Bronchial epithelial cell (primary cell): ENCODE measurements at regions not wholly inside any gene's neighbourhood (a gene's known extent, or its start where the extent isn't known, plus 50 kb on each side); places are given as distances from the start of the nearest gene placed in this dataset.
"Not testable (repeated sequence)": the region's sequence is repeated elsewhere in the genome, so short reads cannot be mapped to it uniquely, and the experiment has no call there.

Experiments
- DNase-seq: peaks from one replicate; pipeline ENCODE4 v3.0.0-alpha.2; 2010; ENCODE audit warnings: low read depth
- FAIRE-seq: peaks from 2 replicates; lab custom pipeline; 2011; peaks lifted over from hg19 to GRCh38; lab: Jason Lieb, UNC
- H3K27me3 ChIP-seq: 2 replicates; pipeline ENCODE4 v1.5.1; 2011; ENCODE audit warnings: low read length; ENCODE audit not compliant: control insufficient read depth, insufficient read depth
- H3K36me3 ChIP-seq: 2 replicates; pipeline ENCODE4 v1.5.1; 2011; ENCODE audit warnings: low read length; ENCODE audit not compliant: control insufficient read depth, insufficient read depth
- H3K4me3 ChIP-seq: 2 replicates; pipeline ENCODE4 v1.5.1; 2011; ENCODE audit warnings: mild to moderate bottlenecking, low read depth, low read length, control low read depth
- TF ChIP-seq, protein P1 (sequence below): IDR thresholded peaks from 2 replicates; pipeline ENCODE4 v1.5.1; 2011; ENCODE audit warnings: mild to moderate bottlenecking, moderate library complexity, low read length, control low read depth, inconsistent platforms; ENCODE audit not compliant: insufficient read depth, severe bottlenecking

DNA sequence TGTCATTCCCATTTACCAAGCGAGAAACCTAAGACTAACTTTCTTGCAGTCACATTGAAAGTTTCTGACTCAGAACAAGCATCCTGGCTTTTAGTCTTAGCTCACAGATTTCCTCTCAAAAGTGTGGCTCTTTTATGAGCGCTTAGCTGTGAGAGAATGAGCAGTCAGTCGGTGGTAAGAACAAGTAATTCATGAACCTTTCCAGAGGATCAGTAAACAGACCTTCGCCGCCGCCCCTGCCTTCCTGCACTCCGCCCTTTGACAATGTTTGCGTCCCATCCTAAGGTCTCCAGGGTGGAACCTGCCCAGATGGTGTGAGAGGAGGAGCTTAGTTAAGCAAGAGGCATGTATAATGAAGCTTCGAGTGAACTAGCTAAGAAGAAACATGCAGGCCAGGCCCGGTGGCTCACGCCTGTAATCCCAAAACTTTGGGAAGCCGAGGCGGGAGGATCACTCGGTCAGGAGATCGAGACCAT, 142.4 kb downstream of the GLUL start:
- FAIRE-seq (no peak), DNase-seq (peak; percentile 44)
- H3K4me3 ChIP-seq, result no peak overlapping the region
- H3K36me3 ChIP-seq, result no peaks in the 10 kb centered on the region
- no peaks in the 10 kb centered on the region for H3K27me3 ChIP-seq
- TF ChIP-seq, protein P1, sequence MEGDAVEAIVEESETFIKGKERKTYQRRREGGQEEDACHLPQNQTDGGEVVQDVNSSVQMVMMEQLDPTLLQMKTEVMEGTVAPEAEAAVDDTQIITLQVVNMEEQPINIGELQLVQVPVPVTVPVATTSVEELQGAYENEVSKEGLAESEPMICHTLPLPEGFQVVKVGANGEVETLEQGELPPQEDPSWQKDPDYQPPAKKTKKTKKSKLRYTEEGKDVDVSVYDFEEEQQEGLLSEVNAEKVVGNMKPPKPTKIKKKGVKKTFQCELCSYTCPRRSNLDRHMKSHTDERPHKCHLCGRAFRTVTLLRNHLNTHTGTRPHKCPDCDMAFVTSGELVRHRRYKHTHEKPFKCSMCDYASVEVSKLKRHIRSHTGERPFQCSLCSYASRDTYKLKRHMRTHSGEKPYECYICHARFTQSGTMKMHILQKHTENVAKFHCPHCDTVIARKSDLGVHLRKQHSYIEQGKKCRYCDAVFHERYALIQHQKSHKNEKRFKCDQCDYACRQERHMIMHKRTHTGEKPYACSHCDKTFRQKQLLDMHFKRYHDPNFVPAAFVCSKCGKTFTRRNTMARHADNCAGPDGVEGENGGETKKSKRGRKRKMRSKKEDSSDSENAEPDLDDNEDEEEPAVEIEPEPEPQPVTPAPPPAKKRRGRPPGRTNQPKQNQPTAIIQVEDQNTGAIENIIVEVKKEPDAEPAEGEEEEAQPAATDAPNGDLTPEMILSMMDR, result no peak

DNA sequence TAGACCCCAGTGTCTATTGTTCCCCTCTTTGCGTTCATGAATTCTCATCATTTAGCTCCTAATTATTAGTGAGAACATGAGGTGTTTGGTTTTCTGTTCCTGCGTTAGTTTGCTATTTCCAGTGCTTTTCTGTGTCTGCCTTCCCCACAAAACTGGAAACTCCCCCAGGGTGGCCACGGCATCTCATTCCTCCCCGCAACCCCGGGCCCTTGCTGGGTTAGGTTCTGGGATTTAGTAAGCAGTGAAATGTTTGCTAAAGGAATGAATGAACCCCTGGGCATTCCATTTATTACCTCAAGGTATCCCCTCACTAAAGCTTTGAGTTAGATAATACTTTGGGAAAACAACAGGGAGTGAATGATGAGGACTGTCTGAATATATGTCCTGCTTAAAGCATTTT, 142.9 kb downstream of the GLUL start:
- TF ChIP-seq, protein P1, result no peak
- FAIRE-seq (no peak), DNase-seq (no peak)
- H3K4me3 ChIP-seq, result no peak overlapping the region
- H3K27me3 ChIP-seq, result no peaks in the 10 kb centered on the region
- H3K36me3 ChIP-seq, result no peaks in the 10 kb centered on the region

DNA sequence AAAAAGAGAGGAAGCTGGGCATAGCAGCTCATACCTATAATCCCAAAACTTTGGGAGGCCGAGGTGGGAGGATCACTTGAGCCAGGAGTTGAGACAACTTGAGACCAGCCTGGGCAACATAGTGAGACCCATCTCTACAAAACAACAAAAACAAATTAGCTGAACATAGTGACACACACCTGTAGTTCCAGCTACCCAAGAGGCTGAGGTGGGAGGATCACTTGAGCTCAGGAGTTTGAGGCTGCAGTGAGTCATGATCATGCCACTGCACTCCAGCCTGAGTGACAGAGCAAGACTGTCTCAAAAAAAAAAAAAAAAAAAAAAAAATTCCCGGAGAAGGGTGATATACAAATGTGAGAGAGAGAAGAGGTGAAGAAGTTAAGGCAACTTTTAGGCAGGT, 143.8 kb downstream of the GLUL start:
- not testable (repeated sequence) for H3K4me3 ChIP-seq, H3K27me3 ChIP-seq, DNase-seq, FAIRE-seq, H3K36me3 ChIP-seq

DNA sequence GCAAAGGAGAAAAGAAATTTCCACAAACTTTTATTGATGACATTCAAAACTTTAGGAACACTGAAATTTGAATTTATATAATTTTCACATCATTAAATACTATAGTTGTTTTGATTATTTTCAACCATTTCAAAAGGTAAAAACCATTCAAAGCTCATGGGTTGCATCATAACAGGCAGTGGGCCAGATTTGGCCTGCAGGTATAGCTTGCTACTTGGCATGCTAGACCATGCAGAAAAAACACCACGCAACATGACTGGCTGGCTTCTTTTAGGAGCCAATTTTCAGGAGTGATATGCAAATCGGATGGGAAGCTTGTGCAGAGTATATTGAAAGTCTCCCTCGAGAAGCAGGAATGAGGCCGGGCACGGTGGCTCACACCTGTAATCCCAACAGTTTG, 144.8 kb downstream of the GLUL start:
- H3K4me3 ChIP-seq, result no peak overlapping the region
- H3K27me3 ChIP-seq, result no peaks in the 10 kb centered on the region
- no peak for FAIRE-seq
- H3K36me3 ChIP-seq, result no peaks in the 10 kb centered on the region
- peak; percentile 62 for DNase-seq
- TF ChIP-seq, protein P1, result no peak

DNA sequence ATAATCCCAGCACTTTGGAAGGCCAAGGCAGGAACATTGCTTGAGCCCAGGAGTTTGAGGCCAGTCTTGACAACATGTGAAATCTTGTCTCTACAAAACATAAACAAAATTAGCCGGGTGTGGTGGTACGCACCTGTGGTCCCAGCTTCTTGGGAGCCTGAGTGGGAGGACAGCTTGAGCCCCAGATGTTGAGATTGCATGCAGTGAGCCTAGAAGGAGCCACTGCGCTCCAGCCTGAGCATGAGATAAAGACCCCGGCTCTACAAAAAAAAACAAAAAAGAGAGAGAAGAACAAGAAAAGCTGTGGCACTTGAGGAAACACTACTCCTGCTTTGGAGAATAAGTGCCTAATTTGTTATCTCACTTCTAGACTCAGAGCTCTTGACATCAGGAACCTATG, 146.6 kb downstream of the GLUL start:
- Histone ChIP-seq H3K4me3 (no peak overlapping the region), H3K27me3 (no peaks in the 10 kb centered on the region), H3K36me3 (no peaks in the 10 kb centered on the region)
- TF ChIP-seq, protein P1, result no peak
- FAIRE-seq, result no peak
- DNase-seq, result no peak

DNA sequence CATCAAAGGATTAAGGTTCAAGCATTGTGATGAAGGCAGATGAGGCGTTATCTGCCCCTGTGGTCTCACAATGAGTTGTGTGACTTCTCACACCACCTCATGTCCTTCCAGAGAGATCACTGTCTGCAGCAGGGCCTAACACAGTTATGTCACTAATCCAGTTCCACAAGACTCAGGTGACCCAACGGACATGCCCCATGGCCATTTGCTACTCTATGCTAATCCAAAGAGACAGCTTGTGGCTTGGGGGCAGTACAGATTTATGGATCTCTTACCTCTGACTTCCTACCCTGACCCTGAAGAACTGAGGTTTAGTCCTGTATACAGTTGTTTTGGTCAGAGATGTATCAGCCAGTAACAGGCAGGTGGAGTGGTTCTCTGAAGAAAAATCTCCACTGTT, 147.1 kb downstream of the GLUL start:
- TF ChIP-seq, protein P1, result no peak
- FAIRE-seq (peak; percentile 52), DNase-seq (no peak)
- no peaks in the 10 kb centered on the region for H3K27me3 ChIP-seq
- no peaks in the 10 kb centered on the region for H3K36me3 ChIP-seq
- H3K4me3 ChIP-seq, result no peak overlapping the region
